GM19351 (cell line): ENCODE measurements at regions not wholly inside any gene's neighbourhood (a gene's known extent, or its start where the extent isn't known, plus 50 kb on each side); places are given as distances from the start of the nearest gene placed in this dataset.

Experiments
- ATAC-seq: cut with Tn5 transposase; IDR thresholded peaks from one replicate; pipeline ENCODE4 v1.9.1; 2021; ENCODE audit warnings: mild to moderate bottlenecking, moderate library complexity; ENCODE audit not compliant: unreplicated experiment

GRCh38 chr15:39358441-39359041 lies 222.3 kb upstream of the THBS1 start:
- peak; percentile 59 for ATAC-seq

- ATAC-seq, result no peak
Observed at GRCh38 chr15:39359771-39360170, 221.1 kb upstream of the THBS1 start.

- no peak for ATAC-seq
Observed at GRCh38 chr15:39360452-39360851, 220.4 kb upstream of the THBS1 start.

- no peak for ATAC-seq
Observed at GRCh38 chr15:39361497-39361896, 219.4 kb upstream of the THBS1 start.

- ATAC-seq, result no peak
Observed at GRCh38 chr15:39362821-39363561, 217.9 kb upstream of the THBS1 start.

- no peak for ATAC-seq
Observed at GRCh38 chr15:39363761-39364586, 216.9 kb upstream of the THBS1 start.

- no peak for ATAC-seq
Observed at GRCh38 chr15:39364721-39365120, 216.2 kb upstream of the THBS1 start.

- no peak for ATAC-seq
Observed at GRCh38 chr15:39365161-39365560, 215.7 kb upstream of the THBS1 start.

- peak; percentile 74 for ATAC-seq
Observed at GRCh38 chr15:39365873-39366272, 215.0 kb upstream of the THBS1 start.

- ATAC-seq, result no peak
Observed at GRCh38 chr15:39367596-39367995, 213.3 kb upstream of the THBS1 start.

- no peak for ATAC-seq
Observed at GRCh38 chr15:39369768-39370167, 211.1 kb upstream of the THBS1 start.

GRCh38 chr15:39376371-39376909 lies 204.4 kb upstream of the THBS1 start:
- ATAC-seq, result no peak

GRCh38 chr15:39381517-39381916 lies 199.4 kb upstream of the THBS1 start:
- peak; percentile 66 for ATAC-seq

- no peak for ATAC-seq
Observed at GRCh38 chr15:39388118-39388517, 192.8 kb upstream of the THBS1 start.

- ATAC-seq, result no peak
Observed at GRCh38 chr15:39391230-39391629, 189.6 kb upstream of the THBS1 start.

- no peak for ATAC-seq
Observed at GRCh38 chr15:39392469-39393047, 188.3 kb upstream of the THBS1 start.

- no peak for ATAC-seq
Observed at GRCh38 chr15:39393575-39394335, 187.1 kb upstream of the THBS1 start.

- no peak for ATAC-seq
Observed at GRCh38 chr15:39394496-39394895, 186.4 kb upstream of the THBS1 start.

GRCh38 chr15:39396979-39397615 lies 183.8 kb upstream of the THBS1 start:
- ATAC-seq, result no peak

GRCh38 chr15:39397883-39398282 lies 183.0 kb upstream of the THBS1 start:
- ATAC-seq, result peak; percentile 72
